ENCODE measurements at regions not wholly inside any gene's neighbourhood (a gene's known extent, or its start where the extent isn't known, plus 50 kb on each side); places are given as distances from the start of the nearest gene placed in this dataset.
"Not testable (repeated sequence)": the region's sequence is repeated elsewhere in the genome, so short reads cannot be mapped to it uniquely, and the experiment has no call there.

- DNase-seq (no peak), ATAC-seq (no peak)
- intact Hi-C loops (cut with DNase I, micrococcal nuclease): no loop called here
Measured at GRCh38 chr3:64363842-64364241, 138.6 kb upstream of the PRICKLE2 start.

- no peak for DNase-seq
- ATAC-seq: no peak
- intact Hi-C loops (cut with DNase I, micrococcal nuclease): no loop called here
Measured at GRCh38 chr3:64361962-64362735, 136.9 kb upstream of the PRICKLE2 start.

- intact Hi-C loops (cut with DNase I, micrococcal nuclease); DNase-seq; ATAC-seq: not testable (repeated sequence)
Measured at GRCh38 chr3:64361036-64361435, 135.8 kb upstream of the PRICKLE2 start.

GRCh38 chr3:64360280-64360679 is 135.0 kb upstream of the PRICKLE2 start:
- intact Hi-C loops (cut with DNase I, micrococcal nuclease): no loop called here
- ATAC-seq (no peak), DNase-seq (no peak)

GRCh38 chr3:64359735-64360134 is 134.5 kb upstream of the PRICKLE2 start:
- ATAC-seq (no peak), DNase-seq (no peak)
- intact Hi-C loops (cut with DNase I, micrococcal nuclease): no loop called here

- intact Hi-C loops (cut with DNase I, micrococcal nuclease): no loop called here
- ATAC-seq (no peak), DNase-seq (no peak)
Measured at GRCh38 chr3:64358853-64359252, 133.6 kb upstream of the PRICKLE2 start.

- no peak for DNase-seq
- no peak for ATAC-seq
- intact Hi-C loops (cut with DNase I, micrococcal nuclease): no loop called here
Measured at GRCh38 chr3:64358176-64358575, 132.9 kb upstream of the PRICKLE2 start.

GRCh38 chr3:64357481-64357880 is 132.2 kb upstream of the PRICKLE2 start:
- DNase-seq (no peak), ATAC-seq (no peak)
- intact Hi-C loops (cut with DNase I, micrococcal nuclease): no loop called here

GRCh38 chr3:64355401-64355807 is 130.1 kb upstream of the PRICKLE2 start:
- intact Hi-C loops (cut with DNase I, micrococcal nuclease): no loop called here
- DNase-seq (no peak), ATAC-seq (no peak)

GRCh38 chr3:64354956-64355355 is 129.7 kb upstream of the PRICKLE2 start:
- no peak for ATAC-seq
- intact Hi-C loops (cut with DNase I, micrococcal nuclease): no loop called here
- DNase-seq: no peak

- ATAC-seq (no peak), DNase-seq (no peak)
- intact Hi-C loops (cut with DNase I, micrococcal nuclease): no loop called here
Measured at GRCh38 chr3:64354221-64354620, 129.0 kb upstream of the PRICKLE2 start.

- intact Hi-C loops (cut with DNase I, micrococcal nuclease): no loop called here
- DNase-seq (no peak), ATAC-seq (no peak)
Measured at GRCh38 chr3:64353226-64353625, 128.0 kb upstream of the PRICKLE2 start.

- intact Hi-C loops (cut with DNase I, micrococcal nuclease): no loop called here
- ATAC-seq: no peak
- no peak for DNase-seq
Measured at GRCh38 chr3:64352639-64352992, 127.3 kb upstream of the PRICKLE2 start.

- DNase-seq (no peak), ATAC-seq (no peak)
- intact Hi-C loops (cut with DNase I, micrococcal nuclease): no loop called here
Measured at GRCh38 chr3:64351713-64352638, 126.7 kb upstream of the PRICKLE2 start.

GRCh38 chr3:64349551-64349950 is 124.3 kb upstream of the PRICKLE2 start:
- no peak for DNase-seq
- intact Hi-C loops (cut with DNase I, micrococcal nuclease): no loop called here

GRCh38 chr3:64345371-64345770 is 120.1 kb upstream of the PRICKLE2 start:
- intact Hi-C loops (cut with DNase I, micrococcal nuclease): no loop called here
- ATAC-seq (no peak), DNase-seq (no peak)

More at GRCh38 chr3:64349551-64349950, 124.3 kb upstream of the PRICKLE2 start:
- no peak for ATAC-seq

- DNase-seq (peak in 1 of 2 donors; percentile 46), ATAC-seq (no peak)
- intact Hi-C loops (cut with DNase I, micrococcal nuclease): no loop called here
Measured at GRCh38 chr3:64344721-64345207, 119.5 kb upstream of the PRICKLE2 start.

- no peak for ATAC-seq
- intact Hi-C loops (cut with DNase I, micrococcal nuclease): no loop called here
- no peak for DNase-seq
Measured at GRCh38 chr3:64343689-64344430, 118.6 kb upstream of the PRICKLE2 start.

GRCh38 chr3:64342940-64343688 is 117.8 kb upstream of the PRICKLE2 start:
- ATAC-seq: no peak
- intact Hi-C loops (cut with DNase I, micrococcal nuclease): no loop called here
- DNase-seq: no peak

Measured in left colon (tissue), 2 donors.